H1 (cell line): ENCODE measurements at regions not wholly inside any gene's neighbourhood (a gene's known extent, or its start where the extent isn't known, plus 50 kb on each side); places are given as distances from the start of the nearest gene placed in this dataset.

Experiments
- CTCF ChIA-PET: fragments of 300-600 bp; sonication (Branson Sonifier 250); formaldehyde crosslinking; loops from one replicate; lab custom pipeline; 2021; ENCODE audit not compliant: partially characterized antibody; lab: Charles Lee
- POLR2A ChIA-PET: fragments of 300-600 bp; sonication (Branson Sonifier 250); formaldehyde crosslinking; loops from one replicate; lab custom pipeline; 2021; ENCODE audit warnings: inconsistent platforms; ENCODE audit not compliant: partially characterized antibody; lab: Charles Lee
- DNase-seq, 2 experiments: peaks; one replicate each; pipeline versions ENCODE4 v3.0.0 to v3.0.0-alpha.2; 2010 to 2022; ENCODE audit warnings: low spot score in 2 of 2, low read depth in 1 of 2, mixed read lengths in 1 of 2
- FAIRE-seq: peaks from 2 replicates; lab custom pipeline; 2011; peaks lifted over from hg19 to GRCh38; lab: Jason Lieb, UNC
- H2AFZ ChIP-seq: 2 replicates; pipeline ENCODE4 v1.8.1; 2012; ENCODE audit warnings: low read length, inconsistent platforms
- H2AK5ac ChIP-seq: 2 replicates; pipeline ENCODE4 v1.6.1; 2013; ENCODE audit warnings: low read depth, low read length
- H2BK120ac ChIP-seq: replicated peaks from 2 replicates; pipeline ENCODE3; 2013; ENCODE audit warnings: low read depth, low read length, inconsistent platforms
- H2BK12ac ChIP-seq: 2 replicates; pipeline ENCODE4 v1.6.1; 2013; ENCODE audit warnings: low read depth, low read length
- H2BK15ac ChIP-seq: 2 replicates; pipeline ENCODE4 v1.6.1; 2013; ENCODE audit warnings: low read length
- H2BK20ac ChIP-seq: 2 replicates; pipeline ENCODE4 v1.6.1; 2013; ENCODE audit warnings: low read length
- H2BK5ac ChIP-seq: 2 replicates; pipeline ENCODE4 v1.6.1; 2013; ENCODE audit warnings: low read depth, low read length
- H3K14ac ChIP-seq: 2 replicates; pipeline ENCODE4 v1.6.1; 2013; ENCODE audit warnings: inconsistent platforms; ENCODE audit not compliant: insufficient read length
- H3K18ac ChIP-seq: 2 replicates; pipeline ENCODE4 v1.6.1; 2013; ENCODE audit warnings: low read length; ENCODE audit errors: extremely low read depth
- H3K23ac ChIP-seq: 2 replicates; pipeline ENCODE4 v1.6.1; 2013; ENCODE audit warnings: inconsistent platforms; ENCODE audit not compliant: insufficient read length
- H3K23me2 ChIP-seq: 2 replicates; pipeline ENCODE4 v1.6.1; 2013; ENCODE audit warnings: low read depth, low read length
- H3K27ac ChIP-seq: 2 replicates; pipeline ENCODE4 v1.6.1; 2011; ENCODE audit warnings: low read depth, low read length, inconsistent platforms
- H3K27me3 ChIP-seq, 4 experiments: replicated peaks in 1 of 4; 1 replicate in 1 of 4; 2 replicates in 3 of 4; pipeline versions ENCODE4 v1.6.1 to v1.8.1; 2011 to 2013; ENCODE audit warnings: low read length in 3 of 4, mild to moderate bottlenecking in 3 of 4, inconsistent platforms in 2 of 4, mixed read lengths in 2 of 4, moderate library complexity in 1 of 4; ENCODE audit not compliant: control insufficient read depth in 3 of 4, insufficient read depth in 3 of 4; ENCODE audit errors: extremely low read depth in 1 of 4
- H3K36me3 ChIP-seq, 4 experiments: 2 replicates each; pipeline versions ENCODE4 v1.6.1 to v1.8.1; 2011 to 2013; ENCODE audit warnings: mild to moderate bottlenecking in 4 of 4, low read length in 3 of 4, moderate library complexity in 2 of 4, control low read depth in 1 of 4, inconsistent platforms in 1 of 4; ENCODE audit not compliant: insufficient read depth in 4 of 4, control insufficient read depth in 2 of 4
- H3K4ac ChIP-seq: replicated peaks from 2 replicates; pipeline ENCODE3; 2013; ENCODE audit warnings: low read length, low read depth, mixed read lengths, inconsistent platforms; ENCODE audit not compliant: insufficient read length
- H3K4me1 ChIP-seq, 4 experiments: replicated peaks in 1 of 4; 1 replicate in 1 of 4; 2 replicates in 3 of 4; pipeline versions ENCODE4 v1.6.1 to v1.8.1; 2011 to 2013; ENCODE audit warnings: low read length in 3 of 4, inconsistent platforms in 2 of 4, mixed read lengths in 1 of 4; ENCODE audit not compliant: insufficient read depth in 4 of 4, control insufficient read depth in 3 of 4
- H3K4me2 ChIP-seq, 2 experiments: 2 replicates each; pipeline versions ENCODE4 v1.6.1 to v1.8.1; 2011 to 2013; ENCODE audit warnings: low read depth in 2 of 2, low read length in 2 of 2, control low read depth in 1 of 2, inconsistent platforms in 1 of 2, mild to moderate bottlenecking in 1 of 2; ENCODE audit not compliant: insufficient read depth in 1 of 2
- H3K4me3 ChIP-seq, 4 experiments: fragments of 200-600, 300-600 bp in 1 of 4; sonication (generic), shearing (Covaris generic), sonication (Bioruptor Twin) in 1 of 4; 2 replicates each; pipeline versions ENCODE4 v1.5.1 to v1.8.1; 2011 to 2016; ENCODE audit warnings: low read length in 4 of 4, low read depth in 3 of 4, control low read depth in 2 of 4, inconsistent platforms in 2 of 4, mild to moderate bottlenecking in 2 of 4, mixed read lengths in 1 of 4, moderate library complexity in 1 of 4; ENCODE audit not compliant: insufficient read depth in 2 of 4; ENCODE audit errors: extremely low read depth in 1 of 4
- H3K56ac ChIP-seq: replicated peaks from 2 replicates; pipeline ENCODE3; 2013; ENCODE audit warnings: low read depth, mild to moderate bottlenecking, mixed read lengths, low read length, inconsistent platforms; ENCODE audit not compliant: insufficient read length
- H3K79me1 ChIP-seq: 2 replicates; pipeline ENCODE4 v1.6.1; 2013; ENCODE audit warnings: low read depth, low read length, control low read depth
- H3K79me2 ChIP-seq, 2 experiments: 2 replicates each; pipeline versions ENCODE4 v1.6.1 to v1.8.1; 2012 to 2013; ENCODE audit warnings: low read length in 2 of 2, mild to moderate bottlenecking in 2 of 2, inconsistent platforms in 1 of 2; ENCODE audit not compliant: insufficient read depth in 2 of 2, control insufficient read depth in 1 of 2
- H3K9ac ChIP-seq, 4 experiments: replicated peaks in 1 of 4; 1 replicate in 1 of 4; 2 replicates in 3 of 4; pipeline versions ENCODE4 v1.6.1 to v1.8.1; 2011 to 2013; ENCODE audit warnings: low read depth in 3 of 4, low read length in 3 of 4, control low read depth in 2 of 4, mild to moderate bottlenecking in 2 of 4, moderate library complexity in 2 of 4, inconsistent platforms in 1 of 4; ENCODE audit errors: extremely low read depth in 1 of 4
- H3K9me3 ChIP-seq, 2 experiments: 2 replicates each; pipeline versions ENCODE4 v1.6.1 to v1.8.1; 2012 to 2013; ENCODE audit warnings: mild to moderate bottlenecking in 2 of 2, moderate library complexity in 2 of 2, control low read depth in 1 of 2, inconsistent platforms in 1 of 2, low read depth in 1 of 2, low read length in 1 of 2, mixed read lengths in 1 of 2; ENCODE audit not compliant: insufficient read depth in 2 of 2
- H4K20me1 ChIP-seq, 2 experiments: replicated peaks in 1 of 2; 2 replicates each; pipeline versions ENCODE3 to v1.8.1; 2011 to 2013; ENCODE audit warnings: inconsistent platforms in 2 of 2, low read length in 2 of 2, mild to moderate bottlenecking in 1 of 2; ENCODE audit not compliant: insufficient read depth in 2 of 2, control insufficient read depth in 1 of 2
- H4K5ac ChIP-seq: 2 replicates; pipeline ENCODE4 v1.6.1; 2013; ENCODE audit warnings: low read length, low read depth, mixed read lengths, inconsistent platforms; ENCODE audit not compliant: insufficient read length
- H4K8ac ChIP-seq: 2 replicates; pipeline ENCODE4 v1.8.0; 2013; ENCODE audit warnings: mild to moderate bottlenecking, moderate library complexity, low read length, inconsistent platforms; ENCODE audit not compliant: insufficient read depth; ENCODE audit errors: extremely low read depth
- H4K91ac ChIP-seq: replicated peaks from 2 replicates; pipeline ENCODE3; 2013; ENCODE audit warnings: low read length, mixed read lengths, inconsistent platforms; ENCODE audit not compliant: insufficient read length
- EZH2 ChIP-seq: fragments of 200-600 bp; sonication (generic); IDR thresholded peaks from 2 replicates; pipeline ENCODE4 v1.7.1; 2012; ENCODE audit warnings: low read depth, mild to moderate bottlenecking, moderate library complexity, low read length, inconsistent platforms; ENCODE audit not compliant: severe bottlenecking
- JUN ChIP-seq: IDR thresholded peaks from 2 replicates; pipeline ENCODE4 v1.6.1; 2011; ENCODE audit warnings: low read depth, mild to moderate bottlenecking, improper control_type of control experiment, low read length
- KDM1A ChIP-seq: fragments of 200-600, 300-600 bp; sonication (generic); IDR thresholded peaks from 2 replicates; pipeline ENCODE4 v1.7.1; 2016; ENCODE audit warnings: mild to moderate bottlenecking, low read length, borderline replicate concordance
- RAD21 ChIP-seq, 2 experiments: IDR thresholded peaks in 1 of 2; conservative IDR thresholded peaks in 1 of 2; 2 replicates each; pipeline ENCODE4 v1.6.1; 2011; ENCODE audit warnings: low read depth in 2 of 2, low read length in 2 of 2, improper control_type of control experiment in 1 of 2, inconsistent platforms in 1 of 2, mild to moderate bottlenecking in 1 of 2, moderate library complexity in 1 of 2
- RXRA ChIP-seq: IDR thresholded peaks from 2 replicates; pipeline ENCODE4 v1.6.1; 2011; ENCODE audit warnings: low read depth, mild to moderate bottlenecking, low read length, moderate library complexity; ENCODE audit not compliant: insufficient read depth
- TAF1 ChIP-seq: IDR thresholded peaks from 2 replicates; pipeline ENCODE4 v1.6.1; 2011; ENCODE audit warnings: mild to moderate bottlenecking, low read depth, low read length
- WGBS, 2 experiments: shearing (Covaris generic) in 1 of 2; methylation state at CpG; one replicate each; pipeline versions ENCODE4 v1.1.6 to v1.1.7; 2013 to 2015; ENCODE audit warnings: low lambda C conversion rate in 2 of 2, mixed read lengths in 2 of 2, inconsistent platforms in 1 of 2, low coverage in 1 of 2, missing lambda C conversion rate in 1 of 2; ENCODE audit not compliant: insufficient replicate concordance in 2 of 2, insufficient coverage in 1 of 2, insufficient read length in 1 of 2; ENCODE audit errors: extremely low coverage in 1 of 2, missing lambda C conversion rate in 1 of 2; 5-methylcytosine and 5-hydroxymethylcytosine counted together

GRCh38 chr15:61644550-61644949 lies 415.4 kb upstream of the RORA start:
- H3K4ac ChIP-seq = no peak overlapping the region
- POLR2A ChIA-PET = no interaction called here
- no peak overlapping the region for H2AK5ac ChIP-seq
- H3K79me2 ChIP-seq = no peaks in the 10 kb centered on the region
- H3K27me3 ChIP-seq = peaks cover 0 to 7% (median 2%) of the 10 kb centered on the region in 4 experiments; a peak in 3 of 7 replicates
- no peak overlapping the region for H3K9ac ChIP-seq
- no peaks in the 10 kb centered on the region for H3K79me1 ChIP-seq
- no peak overlapping the region for H2BK5ac ChIP-seq
- H2BK120ac ChIP-seq = no peak overlapping the region
- H3K4me2 ChIP-seq = no peak overlapping the region
- WGBS, 2 experiments = 91% methylated on average over 4 of the region's 4 CpGs; no CpG with 5 or more reads in 1 of the 2 experiments
- no peak overlapping the region for H3K4me3 ChIP-seq
- H3K23ac ChIP-seq = no peak overlapping the region
- no peak overlapping the region for H4K91ac ChIP-seq
- no peak overlapping the region for H4K8ac ChIP-seq
- H2BK20ac ChIP-seq = 0 out of 2 replicates have a peak overlapping the region, but pooled peaks have one; percentile 36
- no peaks in the 10 kb centered on the region for H3K23me2 ChIP-seq
- no peaks in the 10 kb centered on the region for H4K20me1 ChIP-seq
- no peak overlapping the region for H2BK15ac ChIP-seq
- H3K9me3 ChIP-seq = no peaks in the 10 kb centered on the region
- DNase-seq (no peak), FAIRE-seq (no peak)
- H3K56ac ChIP-seq = no peak overlapping the region
- no peak overlapping the region for H3K14ac ChIP-seq
- no peak for TF ChIP-seq TAF1
- no peak for TF ChIP-seq KDM1A
- TF ChIP-seq JUN = no peak
- no peak for TF ChIP-seq RXRA
- TF ChIP-seq RAD21 (IDR thresholded peaks at IDR 0.05 in 1 of 2, conservative IDR thresholded peaks at IDR 0.05 in 1 of 2; ENCODE audit: low read depth in 2 of 2, low read length in 2 of 2) = peak; percentile 15 to 31; a peak in 3 of 4 replicates
- TF ChIP-seq EZH2 = no peak
- no peak overlapping the region for H4K5ac ChIP-seq
- CTCF ChIA-PET = interaction anchor here (0.7 to 4.6 kb wide), 7 partner anchors 19 to 478 kb away, joined by 3 to 15 read pairs (median 4); no protein-coding TSS in a partner anchor
- peaks cover 0 to 13% (median 5%) of the 10 kb centered on the region in 4 experiments; a peak in 5 of 7 replicates for H3K4me1 ChIP-seq
- no peak overlapping the region for H3K18ac ChIP-seq
- 0 out of 2 replicates have a peak overlapping the region, but pooled peaks have one; percentile 31 for H2BK12ac ChIP-seq
- peak overlapping the region; percentile 16; the same call in 1 of the 2 replicates for H2AFZ ChIP-seq
- no peak overlapping the region for H3K27ac ChIP-seq
- no peaks in the 10 kb centered on the region for H3K36me3 ChIP-seq
